ENCODE measurements at regions not wholly inside any gene's neighbourhood (a gene's known extent, or its start where the extent isn't known, plus 50 kb on each side); places are given as distances from the start of the nearest gene placed in this dataset.

DNA sequence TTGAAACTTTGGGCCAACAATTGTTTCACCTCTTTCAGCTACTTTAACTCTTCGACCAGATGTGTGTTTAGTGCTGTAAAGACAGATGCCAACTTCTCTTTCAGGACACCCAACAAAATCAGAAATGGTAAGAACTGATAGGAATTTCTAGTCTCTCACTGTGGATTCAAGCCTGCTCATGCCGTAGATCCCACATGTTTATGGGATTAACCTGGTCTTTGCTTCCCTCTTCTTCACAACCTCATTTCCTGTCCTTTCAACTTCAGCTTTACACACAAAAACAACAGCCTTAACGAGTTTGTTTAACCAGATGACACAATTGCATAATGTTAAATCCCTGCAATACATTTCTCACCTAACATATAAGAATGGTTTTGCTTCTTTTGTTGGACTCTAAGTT, 1031.9 kb upstream of the LRFN5 start:
- Histone ChIP-seq H4K20me1 (ENCODE audit: insufficient read depth) (no peaks in the 10 kb centered on the region), H3K9me2 (ENCODE audit: insufficient read depth) (no peaks in the 10 kb centered on the region), H3K9me3 (ENCODE audit: control insufficient read depth in 1 of 2, insufficient read depth in 1 of 2, low read depth in 1 of 2, low read length in 2 of 2) (no peaks in the 10 kb centered on the region), H3K4me1 (ENCODE audit: control insufficient read depth in 1 of 2, insufficient read depth in 2 of 2, low read length in 2 of 2) (no peaks in the 10 kb centered on the region), H2AFZ (ENCODE audit: low read depth, low read length, poor library complexity, severe bottlenecking) (no peak overlapping the region), H3K4me3 (replicated peaks in 1 of 2; ENCODE audit: low read depth in 1 of 2, low read length in 2 of 2) (no peak overlapping the region), H3K27ac (ENCODE audit: low read depth, low read length) (no peak overlapping the region), H3K79me2 (ENCODE audit: insufficient read depth, low read length) (no peaks in the 10 kb centered on the region), H3K36me3 (ENCODE audit: control insufficient read depth in 1 of 2, insufficient read depth in 2 of 2, low read length in 2 of 2) (no peaks in the 10 kb centered on the region), H3K4me2 (ENCODE audit: low read length) (no peak overlapping the region), H3K27me3 (ENCODE audit: insufficient read depth, low read length) (no peaks in the 10 kb centered on the region), H3K9ac (ENCODE audit: low read length) (no peak overlapping the region)
- TF ChIP-seq ZBTB33 (IDR thresholded peaks at IDR 0.05; ENCODE audit: extremely low read depth, insufficient replicate concordance, low read length) (no peak), FOSL1 (IDR thresholded peaks at IDR 0.05; ENCODE audit: low read depth) (no peak), RAD21 (IDR thresholded peaks at IDR 0.05; ENCODE audit: low read depth) (no peak), MAX (IDR thresholded peaks at IDR 0.05) (no peak), CTCF (IDR thresholded peaks at IDR 0.05 in 2 of 3, conservative IDR thresholded peaks at IDR 0.05 in 1 of 3; ENCODE audit: borderline replicate concordance in 1 of 3, insufficient read depth in 1 of 3, low read depth in 2 of 3, low read length in 2 of 3) (no peak), ELF1 (IDR thresholded peaks at IDR 0.05; ENCODE audit: borderline replicate concordance, low read depth) (no peak), SP1 (IDR thresholded peaks at IDR 0.05; ENCODE audit: low read depth) (no peak), EZH2phosphoT487 (IDR thresholded peaks at IDR 0.05; ENCODE audit: borderline replicate concordance) (no peak), EZH2 (IDR thresholded peaks at IDR 0.05) (no peak), TCF7L2 (IDR thresholded peaks at IDR 0.05; ENCODE audit: borderline replicate concordance, extremely low read depth, insufficient read depth, insufficient read length) (no peak), SIN3A (IDR thresholded peaks at IDR 0.05; ENCODE audit: low read depth) (no peak), ZNF274 (IDR thresholded peaks at IDR 0.05; ENCODE audit: low read depth, low read length) (no peak), JUND (IDR thresholded peaks at IDR 0.05) (no peak)
- RAD21 ChIA-PET (ENCODE audit: low non-redundant PET in 1 of 2, low total read pairs in 2 of 2, uncharacterized antibody in 2 of 2, unreplicated experiment in 2 of 2), result no interaction called here
- ATAC-seq (no peak), DNase-seq (ENCODE audit: low read depth, low spot score) (no peak)
- POLR2A ChIA-PET, result no interaction called here
- intact Hi-C loops (cut with micrococcal nuclease), result no loop called here
- BruUV-seq (replicated peaks), result no TSS peak
- CTCF ChIA-PET, result no interaction called here
